Gastroesophageal sphincter (tissue), 3 donors: ENCODE measurements at regions not wholly inside any gene's neighbourhood (a gene's known extent, or its start where the extent isn't known, plus 50 kb on each side); places are given as distances from the start of the nearest gene placed in this dataset.

Experiments
- CTCF ChIP-seq, 4 experiments: fragments of 200-600 bp in 2 of 4; fragments of 450-650 bp in 2 of 4; sonication (generic) in 1 of 4; IDR thresholded peaks; one replicate each; pipeline ENCODE4 v1.5.1; 2017 to 2019; ENCODE audit warnings: antibody characterized with exemption in 4 of 4, mild to moderate bottlenecking in 2 of 4, moderate library complexity in 2 of 4
- EP300 ChIP-seq: sonication (generic); formaldehyde crosslinking; IDR thresholded peaks from one replicate; pipeline ENCODE4 v1.6.1; 2017; ENCODE audit warnings: antibody characterized with exemption, mild to moderate bottlenecking
- POLR2AphosphoS5 ChIP-seq: sonication (generic); formaldehyde crosslinking; IDR thresholded peaks from one replicate; pipeline ENCODE4 v1.6.1; 2017; ENCODE audit warnings: antibody characterized with exemption

- TF ChIP-seq EP300 = no peak
- no peak for TF ChIP-seq CTCF (IDR thresholded peaks at IDR 0.05)
- TF ChIP-seq POLR2AphosphoS5 = no peak
These were observed 144.7 kb downstream of the TRIB2 start for GRCh38 chr2:12861344-12861930.
